Aorta (tissue), 5 donors: ENCODE measurements at regions not wholly inside any gene's neighbourhood (a gene's known extent, or its start where the extent isn't known, plus 50 kb on each side); places are given as distances from the start of the nearest gene placed in this dataset.

Experiments
- ATAC-seq: fragments of 200-7000 bp; cut with Tn5 transposase; one replicate; pipeline ENCODE4 v1.9.1; 2022; ENCODE audit warnings: moderate library complexity; ENCODE audit not compliant: low FRiP score
- DNase-seq, 2 donors: peaks; one replicate each; pipeline ENCODE4 v3.0.0-alpha.2; 2020
- H3K27ac ChIP-seq, 2 donors: one replicate each; pipeline ENCODE4 v1.5.1; 2013; ENCODE audit warnings: low read length in 2 of 2, mild to moderate bottlenecking in 2 of 2, moderate library complexity in 2 of 2, control low read depth in 1 of 2, inconsistent platforms in 1 of 2, low read depth in 1 of 2
- H3K27me3 ChIP-seq, 2 donors: one replicate each; pipeline ENCODE4 v1.6.1; 2013; ENCODE audit warnings: control low read depth in 1 of 2, low read length in 1 of 2, mild to moderate bottlenecking in 1 of 2, moderate library complexity in 1 of 2; ENCODE audit not compliant: insufficient read depth in 2 of 2, control insufficient read depth in 1 of 2
- H3K36me3 ChIP-seq, 2 donors: one replicate each; pipeline ENCODE4 v1.6.1; 2013; ENCODE audit warnings: control low read depth in 1 of 2, low read length in 1 of 2, mild to moderate bottlenecking in 1 of 2; ENCODE audit not compliant: insufficient read depth in 2 of 2, control insufficient read depth in 1 of 2
- H3K4me1 ChIP-seq, 2 donors: one replicate each; pipeline ENCODE4 v1.6.1; 2013; ENCODE audit warnings: low read length in 2 of 2, control low read depth in 1 of 2, mild to moderate bottlenecking in 1 of 2, moderate library complexity in 1 of 2; ENCODE audit not compliant: insufficient read depth in 2 of 2, control insufficient read depth in 1 of 2
- H3K4me3 ChIP-seq, 2 donors: one replicate each; pipeline ENCODE4 v1.5.1; 2013; ENCODE audit warnings: low read length in 2 of 2, control low read depth in 1 of 2, mild to moderate bottlenecking in 1 of 2
- H3K9me3 ChIP-seq: one replicate; pipeline ENCODE4 v1.6.1; 2013; ENCODE audit warnings: mild to moderate bottlenecking, low read length; ENCODE audit not compliant: control insufficient read depth
- WGBS, 2 donors: extraction: QIAGEN DNeasy Blood & Tissue Kit; methylation state at CpG; one replicate each; pipeline ENCODE4 v1.1.7; 2013; 5-methylcytosine and 5-hydroxymethylcytosine counted together
- intact Hi-C, 2 donors: fragments of 100-400 bp; cut with DNase I; formaldehyde crosslinking; loops; one replicate each; pipeline versions ENCODE4 v1.14.2 to v1.15.0; 2022
- donor health status: healthy with polysubstance abuse.
- donor health status: Bipolar disorder and iron deficiency.
- donor health status: DM: no; HTN: no; CAD: no.
- donor health status: DM: no; HTN: no; CAD: no.
- donor health status: DM: yes; HTN: yes; CAD: no.

- no peak for DNase-seq
- Histone ChIP-seq H3K4me3 (no peak overlapping the region), H3K4me1 (peaks cover 2 to 4% of the 10 kb centered on the region in 2 donors), H3K27me3 (no peaks in the 10 kb centered on the region), H3K36me3 (no peaks in the 10 kb centered on the region), H3K27ac (no peak overlapping the region), H3K9me3 (no peaks in the 10 kb centered on the region)
- WGBS, 2 donors, result 88 to 93% methylated on average over 5 of the region's 5 CpGs
- no peak for ATAC-seq
- intact Hi-C loops, result no loop called here
Measured at GRCh38 chr9:106623558-106623957, 239.4 kb upstream of the ZNF462 start.

GRCh38 chr9:106625259-106625789, 237.6 kb upstream of the ZNF462 start:
- ATAC-seq, result no peak
- Histone ChIP-seq H3K4me3 (no peak overlapping the region), H3K36me3 (no peaks in the 10 kb centered on the region), H3K4me1 (peaks cover 2 to 4% of the 10 kb centered on the region in 2 donors), H3K9me3 (no peaks in the 10 kb centered on the region), H3K27ac (no peak overlapping the region), H3K27me3 (no peaks in the 10 kb centered on the region)
- DNase-seq, result no peak
- 29 to 32% methylated on average over 3 of the region's 3 CpGs for WGBS, 2 donors
- intact Hi-C loops, result no loop called here

- Histone ChIP-seq H3K27me3 (no peaks in the 10 kb centered on the region), H3K4me3 (no peak overlapping the region), H3K4me1 (peaks cover 2 to 4% of the 10 kb centered on the region in 2 donors), H3K9me3 (no peaks in the 10 kb centered on the region), H3K27ac (no peak overlapping the region), H3K36me3 (no peaks in the 10 kb centered on the region)
- no peak for ATAC-seq
- intact Hi-C loops, result no loop called here
- no peak for DNase-seq
- 74 to 85% methylated on average over 6 of the region's 6 CpGs for WGBS, 2 donors
Measured at GRCh38 chr9:106626936-106627335, 236.0 kb upstream of the ZNF462 start.

- H3K27me3 ChIP-seq, result no peaks in the 10 kb centered on the region
- H3K27ac ChIP-seq, result no peak overlapping the region
- H3K36me3 ChIP-seq, result no peaks in the 10 kb centered on the region
- H3K9me3 ChIP-seq, result no peaks in the 10 kb centered on the region
- ATAC-seq (no peak), DNase-seq (no peak)
- WGBS, 2 donors, result 60 to 64% methylated on average over 3 of the region's 3 CpGs
- no peaks in the 10 kb centered on the region for H3K4me1 ChIP-seq
- intact Hi-C loops, result no loop called here
- no peak overlapping the region for H3K4me3 ChIP-seq
Measured at GRCh38 chr9:106632621-106633020, 230.3 kb upstream of the ZNF462 start.

- Histone ChIP-seq H3K36me3 (no peaks in the 10 kb centered on the region), H3K9me3 (no peaks in the 10 kb centered on the region), H3K4me3 (no peak overlapping the region), H3K4me1 (no peaks in the 10 kb centered on the region), H3K27me3 (no peaks in the 10 kb centered on the region), H3K27ac (no peak overlapping the region)
- no peak for DNase-seq
- no peak for ATAC-seq
- intact Hi-C loops, result no loop called here
- WGBS, 2 donors, result 59 to 73% methylated on average over 1 of the region's 1 CpG
Measured at GRCh38 chr9:106634183-106634582, 228.8 kb upstream of the ZNF462 start.

GRCh38 chr9:106634641-106635040, 228.3 kb upstream of the ZNF462 start:
- H3K36me3 ChIP-seq, result no peaks in the 10 kb centered on the region
- H3K4me3 ChIP-seq, result no peak overlapping the region
- H3K4me1 ChIP-seq, result no peaks in the 10 kb centered on the region
- H3K27me3 ChIP-seq, result no peaks in the 10 kb centered on the region
- no peak overlapping the region for H3K27ac ChIP-seq
- intact Hi-C loops, result no loop called here
- ATAC-seq, result no peak
- DNase-seq, result no peak
- no peaks in the 10 kb centered on the region for H3K9me3 ChIP-seq

GRCh38 chr9:106637486-106637885, 225.5 kb upstream of the ZNF462 start:
- Histone ChIP-seq H3K27me3 (no peaks in the 10 kb centered on the region), H3K27ac (no peak overlapping the region), H3K4me1 (no peaks in the 10 kb centered on the region), H3K9me3 (no peaks in the 10 kb centered on the region), H3K4me3 (no peak overlapping the region), H3K36me3 (no peaks in the 10 kb centered on the region)
- no peak for ATAC-seq
- intact Hi-C loops, result no loop called here
- WGBS, 2 donors, result 17 to 32% methylated on average over 4 of the region's 4 CpGs
- no peak for DNase-seq

GRCh38 chr9:106639873-106640568, 222.9 kb upstream of the ZNF462 start:
- H3K4me3 ChIP-seq, result no peak overlapping the region
- H3K4me1 ChIP-seq, result no peaks in the 10 kb centered on the region
- DNase-seq (no peak), ATAC-seq (no peak)
- H3K27ac ChIP-seq, result no peak overlapping the region
- H3K27me3 ChIP-seq, result no peaks in the 10 kb centered on the region
- intact Hi-C loops, result no loop called here
- no peaks in the 10 kb centered on the region for H3K36me3 ChIP-seq
- 64 to 76% methylated on average over 4 of the region's 4 CpGs for WGBS, 2 donors
- no peaks in the 10 kb centered on the region for H3K9me3 ChIP-seq

GRCh38 chr9:106643211-106643930, 219.6 kb upstream of the ZNF462 start:
- no peaks in the 10 kb centered on the region for H3K36me3 ChIP-seq
- H3K27ac ChIP-seq, result no peak overlapping the region
- WGBS, 2 donors, result 73 to 76% methylated on average over 3 of the region's 3 CpGs
- no peaks in the 10 kb centered on the region for H3K9me3 ChIP-seq
- no peak for DNase-seq
- ATAC-seq, result no peak
- no peaks in the 10 kb centered on the region for H3K4me1 ChIP-seq
- no peak overlapping the region for H3K4me3 ChIP-seq
- no peaks in the 10 kb centered on the region for H3K27me3 ChIP-seq
- intact Hi-C loops, result no loop called here
